Activated effector memory CD4-positive, alpha-beta T cell treated with Interleukin-2 at 50 U/mL for 16 hours (primary cell): ENCODE measurements at regions not wholly inside any gene's neighbourhood (a gene's known extent, or its start where the extent isn't known, plus 50 kb on each side); places are given as distances from the start of the nearest gene placed in this dataset.

Experiments
- DNase-seq: peaks from one replicate; pipeline ENCODE4 v3.0.0-alpha.2; 2020

- no peak for DNase-seq
Measured at GRCh38 chr4:177052211-177052934, 257.3 kb upstream of the NEIL3 start.

- no peak for DNase-seq
Measured at GRCh38 chr4:177057186-177057585, 252.5 kb upstream of the NEIL3 start.

GRCh38 chr4:177064116-177064515 is 245.6 kb upstream of the NEIL3 start:
- no peak for DNase-seq

GRCh38 chr4:177064729-177065394 is 244.8 kb upstream of the NEIL3 start:
- no peak for DNase-seq

- no peak for DNase-seq
Measured at GRCh38 chr4:177066746-177067145, 242.9 kb upstream of the NEIL3 start.

GRCh38 chr4:177070533-177071058 is 239.1 kb upstream of the NEIL3 start:
- no peak for DNase-seq

- no peak for DNase-seq
Measured at GRCh38 chr4:177077095-177077971, 232.3 kb upstream of the NEIL3 start.

- DNase-seq, result no peak
Measured at GRCh38 chr4:177079327-177079726, 230.3 kb upstream of the NEIL3 start.

GRCh38 chr4:177080388-177080787 is 229.3 kb upstream of the NEIL3 start:
- no peak for DNase-seq

GRCh38 chr4:177087060-177087459 is 222.6 kb upstream of the NEIL3 start:
- DNase-seq, result no peak

- DNase-seq, result no peak
Measured at GRCh38 chr4:177087499-177087898, 222.2 kb upstream of the NEIL3 start.

GRCh38 chr4:177091515-177091914 is 218.2 kb upstream of the NEIL3 start:
- no peak for DNase-seq

- no peak for DNase-seq
Measured at GRCh38 chr4:177092807-177093206, 216.9 kb upstream of the NEIL3 start.

- DNase-seq, result no peak
Measured at GRCh38 chr4:177093964-177094363, 215.7 kb upstream of the NEIL3 start.

- DNase-seq, result no peak
Measured at GRCh38 chr4:177097291-177097690, 212.4 kb upstream of the NEIL3 start.

GRCh38 chr4:177099211-177099610 is 210.5 kb upstream of the NEIL3 start:
- DNase-seq, result no peak

- DNase-seq, result no peak
Measured at GRCh38 chr4:177100307-177100706, 209.4 kb upstream of the NEIL3 start.

GRCh38 chr4:177103619-177104018 is 206.1 kb upstream of the NEIL3 start:
- DNase-seq, result no peak

GRCh38 chr4:177105536-177105935 is 204.1 kb upstream of the NEIL3 start:
- DNase-seq, result no peak

- no peak for DNase-seq
Measured at GRCh38 chr4:177107288-177107921, 202.3 kb upstream of the NEIL3 start.

- DNase-seq, result no peak
Measured at GRCh38 chr4:177108708-177109107, 201.0 kb upstream of the NEIL3 start.

- DNase-seq, result no peak
Measured at GRCh38 chr4:177109769-177110168, 199.9 kb upstream of the NEIL3 start.

GRCh38 chr4:177116161-177116560 is 193.5 kb upstream of the NEIL3 start:
- DNase-seq, result no peak
